Heart right ventricle (tissue), 16 donors: ENCODE measurements at regions not wholly inside any gene's neighbourhood (a gene's known extent, or its start where the extent isn't known, plus 50 kb on each side); places are given as distances from the start of the nearest gene placed in this dataset.

Experiments used
- ATAC-seq, 8 donors: fragments of 200-7000 bp; cut with Tn5 transposase; one replicate each; pipeline ENCODE4 v1.9.1; 2020; ENCODE audit warnings: mild to moderate bottlenecking in 8 of 8, moderate library complexity in 8 of 8, moderate number of reproducible peaks in 1 of 8
- DNase-seq, 2 donors: peaks; one replicate each; pipeline ENCODE4 v3.0.0-alpha.2; 2020
- H3K27ac ChIP-seq, 10 donors: fragments of 200-600 bp; sonication (generic) in 2 of 10; one replicate each; pipeline versions ENCODE4 v1.5.0 to v1.8.0; 2020 to 2022; ENCODE audit warnings: mild to moderate bottlenecking in 3 of 10
- H3K27me3 ChIP-seq, 7 donors: fragments of 200-600 bp; one replicate each; pipeline ENCODE4 v1.8.0; 2021 to 2022; ENCODE audit warnings: mild to moderate bottlenecking in 2 of 7
- H3K36me3 ChIP-seq, 9 donors: fragments of 200-600 bp; sonication (generic) in 1 of 9; one replicate each; pipeline versions ENCODE4 v1.5.0 to v1.8.0; 2020 to 2022; ENCODE audit warnings: mild to moderate bottlenecking in 2 of 9
- H3K4me1 ChIP-seq, 9 donors: fragments of 200-600 bp; sonication (generic) in 1 of 9; one replicate each; pipeline versions ENCODE4 v1.5.0 to v1.8.0; 2020 to 2022; ENCODE audit warnings: mild to moderate bottlenecking in 4 of 9
- H3K4me3 ChIP-seq, 10 donors: fragments of 200-600 bp; sonication (generic) in 2 of 10; one replicate each; pipeline versions ENCODE4 v1.5.0 to v1.8.0; 2020 to 2022; ENCODE audit warnings: mild to moderate bottlenecking in 7 of 10, moderate library complexity in 2 of 10
- H3K9me3 ChIP-seq, 11 donors: fragments of 200-600 bp in 10 of 11; sonication (generic) in 2 of 11; one replicate each; pipeline versions ENCODE4 v1.5.0 to v1.8.0; 2013 to 2022; ENCODE audit warnings: mild to moderate bottlenecking in 2 of 11, control low read depth in 1 of 11, moderate library complexity in 1 of 11
- WGBS, 2 donors: extraction: QIAGEN DNeasy Blood & Tissue Kit; methylation state at CpG; one replicate each; pipeline ENCODE4 v1.1.7; 2013; ENCODE audit warnings: inconsistent platforms in 1 of 2; 5-methylcytosine and 5-hydroxymethylcytosine counted together
- intact Hi-C, 10 donors: fragments of 100-400 bp; cut with DNase I; formaldehyde crosslinking; loops; one replicate each; pipeline versions ENCODE4 v1.11.1 to v1.14.2; 2022
- TF ChIP-seq, protein P1 (sequence below), 9 donors: fragments of 200-600 bp; sonication (generic) in 2 of 9; IDR thresholded peaks; one replicate each; pipeline versions ENCODE4 v1.5.0 to v1.8.0; 2021 to 2022; ENCODE audit warnings: antibody characterized with exemption in 9 of 9, mild to moderate bottlenecking in 5 of 9, moderate library complexity in 1 of 9
- donor health status: Arrhythmogenic right ventricular cardiomyopathy.
- donor health status: ischemic (EF 13 %, LVEDD 7.1; RV severe dilation, severe dysfunction).
- donor health status: healthy with polysubstance abuse.
- donor health status: DM: no; HTN: yes; CAD: no.
- donor health status: DM: no; HTN: no; CAD: no.
- donor health status: ischemic (EF 25% LVEDD 6.9; RV normal size, moderate dysfunction).
- donor health status: ischemic (EF 25% LVEDD 5.7; RV mildly dilated, moderate dysfunction).
- donor health status: healthy.
- donor health status: DM: yes; HTN: yes; CAD: no.
- donor health status: Ischemic cardiomyopathy.
- donor health status: ischemic (EF 35%, LVEDD 5.7; RV mildly dilated, moderate dysfunction).
- donor health status: nonischemic (EF 11% LVEDD 7.7; RV severe dilation, severe dysfunction).
- donor health status: DM: yes; HTN: yes; CAD: no.
- donor health status: PGD.
- donor health status: ischemic (EF 29% LVEDD 5.4; RV normal size, mild dysfunction).
- donor health status: nonischemic (EF 23%, LVEDD 6.1; RV moderate dilation, normal function).

DNA sequence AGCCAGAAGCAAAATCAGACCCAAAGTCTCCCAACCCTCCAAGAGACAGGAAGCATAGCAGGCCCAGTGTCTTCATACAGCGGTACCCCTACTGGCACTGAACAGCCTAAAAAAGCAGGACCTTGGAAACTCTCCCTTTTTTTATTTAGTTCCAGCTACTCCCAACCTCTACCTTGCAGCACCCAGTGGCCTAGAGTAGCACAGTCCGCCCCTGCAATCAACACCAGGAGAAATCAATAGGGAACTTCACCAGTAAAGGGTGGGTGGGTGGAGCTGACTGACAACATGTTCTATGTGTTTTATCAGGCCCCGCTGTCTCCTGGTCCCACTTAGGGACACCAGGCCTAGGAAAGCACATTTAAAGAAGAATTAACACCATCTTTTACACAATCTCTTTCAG is 378.5 kb upstream of the CT83 start:
- intact Hi-C loops: no loop called here

GRCh38 chrX:116827063-116827462 is 364.3 kb upstream of the CT83 start:
- Histone ChIP-seq H3K27ac (no peak overlapping the region), H3K27me3 (no peaks in the 10 kb centered on the region), H3K4me3 (no peak overlapping the region), H3K36me3 (no peaks in the 10 kb centered on the region), H3K4me1 (no peaks in the 10 kb centered on the region), H3K9me3 (no peaks in the 10 kb centered on the region)
- WGBS, 2 donors: 68 to 78% methylated on average over 4 of the region's 4 CpGs
- DNase-seq (no peak), ATAC-seq (no peak)
- intact Hi-C loops: no loop called here
- TF ChIP-seq, protein P1, sequence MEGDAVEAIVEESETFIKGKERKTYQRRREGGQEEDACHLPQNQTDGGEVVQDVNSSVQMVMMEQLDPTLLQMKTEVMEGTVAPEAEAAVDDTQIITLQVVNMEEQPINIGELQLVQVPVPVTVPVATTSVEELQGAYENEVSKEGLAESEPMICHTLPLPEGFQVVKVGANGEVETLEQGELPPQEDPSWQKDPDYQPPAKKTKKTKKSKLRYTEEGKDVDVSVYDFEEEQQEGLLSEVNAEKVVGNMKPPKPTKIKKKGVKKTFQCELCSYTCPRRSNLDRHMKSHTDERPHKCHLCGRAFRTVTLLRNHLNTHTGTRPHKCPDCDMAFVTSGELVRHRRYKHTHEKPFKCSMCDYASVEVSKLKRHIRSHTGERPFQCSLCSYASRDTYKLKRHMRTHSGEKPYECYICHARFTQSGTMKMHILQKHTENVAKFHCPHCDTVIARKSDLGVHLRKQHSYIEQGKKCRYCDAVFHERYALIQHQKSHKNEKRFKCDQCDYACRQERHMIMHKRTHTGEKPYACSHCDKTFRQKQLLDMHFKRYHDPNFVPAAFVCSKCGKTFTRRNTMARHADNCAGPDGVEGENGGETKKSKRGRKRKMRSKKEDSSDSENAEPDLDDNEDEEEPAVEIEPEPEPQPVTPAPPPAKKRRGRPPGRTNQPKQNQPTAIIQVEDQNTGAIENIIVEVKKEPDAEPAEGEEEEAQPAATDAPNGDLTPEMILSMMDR (IDR thresholded peaks at IDR 0.05): no peak

More for the DNA sequence above, 378.5 kb upstream of the CT83 start:
- H3K27me3 ChIP-seq: no peaks in the 10 kb centered on the region
- no peak for DNase-seq
- no peak overlapping the region for H3K4me3 ChIP-seq
- no peak for ATAC-seq
- TF ChIP-seq, protein P1 (IDR thresholded peaks at IDR 0.05): no peak
- no peaks in the 10 kb centered on the region for H3K36me3 ChIP-seq
- no peaks in the 10 kb centered on the region for H3K4me1 ChIP-seq
- H3K9me3 ChIP-seq: peaks cover 0 to 5% (median 0%) of the 10 kb centered on the region in 11 donors
- WGBS, 2 donors: 67 to 72% methylated on average over 3 of the region's 3 CpGs
- no peak overlapping the region for H3K27ac ChIP-seq

DNA sequence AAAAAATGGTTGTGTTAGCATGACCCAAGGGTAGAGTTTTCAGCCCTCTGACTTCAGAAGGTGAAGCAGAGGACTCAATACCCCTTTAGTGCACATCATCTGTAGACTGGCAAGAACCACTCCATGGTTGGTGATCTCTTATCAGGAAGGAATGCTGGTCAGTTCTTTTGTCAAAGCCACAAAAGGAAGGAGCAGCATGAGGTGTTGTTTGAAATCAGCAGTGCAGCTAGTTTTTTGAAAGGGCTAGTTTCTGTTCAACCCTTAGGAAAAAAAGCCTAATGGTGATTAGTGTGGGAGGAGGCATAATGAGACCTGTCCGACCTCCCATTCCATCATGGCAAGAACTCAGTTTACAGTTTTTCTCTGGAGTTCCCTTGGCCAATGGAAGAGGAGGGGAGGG is 362.0 kb upstream of the CT83 start:
- no peak overlapping the region for H3K4me3 ChIP-seq
- H3K9me3 ChIP-seq: no peaks in the 10 kb centered on the region
- DNase-seq (no peak), ATAC-seq (no peak)
- no peaks in the 10 kb centered on the region for H3K27me3 ChIP-seq
- 69 to 78% methylated on average over 1 of the region's 1 CpG for WGBS, 2 donors
- H3K27ac ChIP-seq: no peak overlapping the region
- TF ChIP-seq, protein P1 (IDR thresholded peaks at IDR 0.05): no peak
- H3K4me1 ChIP-seq: no peaks in the 10 kb centered on the region
- intact Hi-C loops: no loop called here
- no peaks in the 10 kb centered on the region for H3K36me3 ChIP-seq

DNA sequence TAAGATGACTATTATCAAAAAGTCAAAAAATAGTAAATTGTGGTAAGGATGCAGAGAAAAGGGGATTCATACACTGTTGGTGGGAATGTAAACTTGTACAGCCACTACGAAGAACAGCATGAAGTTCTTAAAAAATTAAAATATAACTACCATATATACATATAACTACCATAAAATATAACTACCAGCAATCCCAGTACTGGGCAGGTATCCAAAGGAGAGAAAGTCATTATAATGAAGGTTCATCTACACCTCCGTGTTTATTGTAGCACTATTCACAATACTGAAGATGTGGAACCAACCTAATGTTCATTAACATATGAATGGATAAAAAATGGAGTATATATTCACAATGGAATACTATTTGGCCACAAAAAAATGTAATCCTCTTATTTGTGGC is 360.9 kb upstream of the CT83 start:
- Histone ChIP-seq H3K36me3 (no peaks in the 10 kb centered on the region), H3K4me1 (no peaks in the 10 kb centered on the region), H3K9me3 (no peaks in the 10 kb centered on the region), H3K27ac (no peak overlapping the region), H3K4me3 (no peak overlapping the region), H3K27me3 (no peaks in the 10 kb centered on the region)
- ATAC-seq (no peak), DNase-seq (no peak)
- TF ChIP-seq, protein P1 (IDR thresholded peaks at IDR 0.05): no peak
- intact Hi-C loops: no loop called here
- 63 to 83% methylated on average over 2 of the region's 2 CpGs for WGBS, 2 donors
